ENCODE measurements at regions not wholly inside any gene's neighbourhood (a gene's known extent, or its start where the extent isn't known, plus 50 kb on each side); places are given as distances from the start of the nearest gene placed in this dataset.

DNA sequence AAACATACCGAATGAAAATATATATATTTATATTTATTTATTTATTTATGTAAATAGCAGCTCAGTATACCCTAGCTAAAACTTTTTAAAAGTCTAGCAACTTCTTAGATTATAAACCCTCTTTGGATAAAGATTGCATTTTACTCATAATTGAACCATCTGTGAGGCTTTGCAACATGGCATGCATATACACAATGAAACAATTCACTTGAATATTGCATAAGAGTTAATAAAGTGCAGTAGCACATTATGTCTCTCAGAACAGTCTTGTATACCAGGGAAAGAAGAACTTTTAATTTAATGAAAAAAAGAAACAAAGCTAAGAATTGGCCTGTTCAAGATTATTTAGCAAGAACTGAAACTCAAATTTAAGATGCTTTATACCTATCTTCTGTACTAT is 1363.9 kb upstream of the ADGRL2 start:
- H3K27ac ChIP-seq (ENCODE audit: low read depth, low read length) = no peak overlapping the region
- H3K36me3 ChIP-seq (ENCODE audit: control insufficient read depth in 5 of 5, insufficient read depth in 5 of 5, low read length in 5 of 5) = no peaks in the 10 kb centered on the region
- peaks cover 0 to 6% (median 0%) of the 10 kb centered on the region in 5 donors for H3K9me3 ChIP-seq (ENCODE audit: control insufficient read depth in 5 of 5, low read length in 5 of 5)
- H3K27me3 ChIP-seq (ENCODE audit: control insufficient read depth in 5 of 5, insufficient read depth in 4 of 5, low read length in 5 of 5) = no peaks in the 10 kb centered on the region
- H3K4me1 ChIP-seq (ENCODE audit: control insufficient read depth in 5 of 5, insufficient read depth in 5 of 5, low read length in 5 of 5) = no peaks in the 10 kb centered on the region
- no peak overlapping the region for H3K4me3 ChIP-seq (ENCODE audit: low read depth in 1 of 5, low read length in 5 of 5)
- H3K9ac ChIP-seq (ENCODE audit: low read length in 5 of 5) = no peak overlapping the region

DNA sequence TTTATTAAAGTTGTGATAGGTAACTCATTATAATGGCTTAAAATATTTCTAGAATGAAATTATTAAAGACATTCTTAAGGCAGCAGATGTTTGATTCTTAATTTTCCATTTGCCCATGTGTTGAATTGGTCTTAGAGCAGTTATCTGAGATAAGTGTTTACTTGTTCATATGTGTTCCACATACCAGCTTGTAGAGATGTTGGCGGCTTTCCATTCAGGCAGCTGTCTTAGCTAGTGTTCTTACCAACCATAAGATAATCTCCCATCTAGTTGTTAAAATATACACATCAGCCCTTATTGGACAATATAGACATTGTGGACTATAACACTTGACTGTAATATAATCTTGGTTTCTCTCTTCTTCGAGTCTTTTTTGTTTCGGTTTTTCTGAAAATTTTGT is 1372.9 kb upstream of the ADGRL2 start:
- no peaks in the 10 kb centered on the region for H3K27me3 ChIP-seq (ENCODE audit: control insufficient read depth in 5 of 5, insufficient read depth in 4 of 5, low read length in 5 of 5)
- no peak overlapping the region for H3K27ac ChIP-seq (ENCODE audit: low read depth, low read length)
- no peak overlapping the region for H3K9ac ChIP-seq (ENCODE audit: low read length in 5 of 5)
- no peaks in the 10 kb centered on the region for H3K36me3 ChIP-seq (ENCODE audit: control insufficient read depth in 5 of 5, insufficient read depth in 5 of 5, low read length in 5 of 5)
- H3K4me1 ChIP-seq (ENCODE audit: control insufficient read depth in 5 of 5, insufficient read depth in 5 of 5, low read length in 5 of 5) = no peaks in the 10 kb centered on the region
- no peaks in the 10 kb centered on the region for H3K9me3 ChIP-seq (ENCODE audit: control insufficient read depth in 5 of 5, low read length in 5 of 5)
- H3K4me3 ChIP-seq (ENCODE audit: low read depth in 1 of 5, low read length in 5 of 5) = no peak overlapping the region

DNA sequence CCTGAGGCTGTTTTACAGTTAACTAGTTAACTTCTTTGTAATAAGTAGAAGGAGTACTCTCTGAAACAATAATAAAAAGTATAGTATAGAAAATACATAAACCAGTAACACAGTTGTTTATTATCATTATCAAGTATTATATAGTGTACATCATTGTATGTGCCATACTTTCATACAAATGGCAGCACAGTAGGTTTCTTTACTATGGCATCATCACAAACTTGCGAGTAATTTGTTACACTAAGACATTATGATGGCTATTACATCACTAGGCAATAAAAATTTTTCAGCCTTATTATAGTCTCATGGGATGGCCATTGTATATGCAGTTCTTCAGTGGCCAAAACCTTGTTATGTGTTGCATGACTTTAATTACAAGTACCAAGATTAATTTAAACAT is 1376.5 kb upstream of the ADGRL2 start:
- no peaks in the 10 kb centered on the region for H3K9me3 ChIP-seq (ENCODE audit: control insufficient read depth in 5 of 5, low read length in 5 of 5)

DNA sequence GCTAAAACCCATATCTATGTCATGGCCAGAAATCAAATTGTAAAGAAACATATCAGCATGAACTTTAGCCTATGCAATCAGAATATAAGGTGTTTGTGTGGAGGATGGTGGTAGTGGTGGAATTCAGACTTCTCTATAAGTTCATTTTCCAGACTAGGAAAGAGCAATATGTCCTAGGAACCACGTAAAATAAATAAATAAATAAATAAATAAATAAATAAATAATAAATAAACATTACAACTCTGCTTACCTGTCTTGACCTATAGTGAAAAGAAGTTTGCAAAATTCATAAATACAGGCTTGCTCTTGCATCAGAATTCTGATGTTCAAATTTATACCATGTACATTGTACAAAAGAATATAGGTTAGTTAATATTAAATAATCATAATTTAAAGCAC is 1382.6 kb upstream of the ADGRL2 start:
- Histone ChIP-seq H3K27me3 (ENCODE audit: control insufficient read depth in 5 of 5, insufficient read depth in 4 of 5, low read length in 5 of 5) (no peaks in the 10 kb centered on the region), H3K4me1 (ENCODE audit: control insufficient read depth in 5 of 5, insufficient read depth in 5 of 5, low read length in 5 of 5) (no peaks in the 10 kb centered on the region), H3K9ac (ENCODE audit: low read length in 5 of 5) (no peak overlapping the region), H3K27ac (ENCODE audit: low read depth, low read length) (no peak overlapping the region), H3K4me3 (ENCODE audit: low read depth in 1 of 5, low read length in 5 of 5) (no peak overlapping the region), H3K9me3 (ENCODE audit: control insufficient read depth in 5 of 5, low read length in 5 of 5) (no peaks in the 10 kb centered on the region), H3K36me3 (ENCODE audit: control insufficient read depth in 5 of 5, insufficient read depth in 5 of 5, low read length in 5 of 5) (no peaks in the 10 kb centered on the region)

More for the DNA sequence above, 1376.5 kb upstream of the ADGRL2 start:
- no peak overlapping the region for H3K9ac ChIP-seq (ENCODE audit: low read length in 5 of 5)
- no peak overlapping the region for H3K4me3 ChIP-seq (ENCODE audit: low read depth in 1 of 5, low read length in 5 of 5)
- H3K27me3 ChIP-seq (ENCODE audit: control insufficient read depth in 5 of 5, insufficient read depth in 4 of 5, low read length in 5 of 5) = no peaks in the 10 kb centered on the region
- H3K27ac ChIP-seq (ENCODE audit: low read depth, low read length) = no peak overlapping the region
- H3K4me1 ChIP-seq (ENCODE audit: control insufficient read depth in 5 of 5, insufficient read depth in 5 of 5, low read length in 5 of 5) = no peaks in the 10 kb centered on the region
- H3K36me3 ChIP-seq (ENCODE audit: control insufficient read depth in 5 of 5, insufficient read depth in 5 of 5, low read length in 5 of 5) = no peaks in the 10 kb centered on the region

DNA sequence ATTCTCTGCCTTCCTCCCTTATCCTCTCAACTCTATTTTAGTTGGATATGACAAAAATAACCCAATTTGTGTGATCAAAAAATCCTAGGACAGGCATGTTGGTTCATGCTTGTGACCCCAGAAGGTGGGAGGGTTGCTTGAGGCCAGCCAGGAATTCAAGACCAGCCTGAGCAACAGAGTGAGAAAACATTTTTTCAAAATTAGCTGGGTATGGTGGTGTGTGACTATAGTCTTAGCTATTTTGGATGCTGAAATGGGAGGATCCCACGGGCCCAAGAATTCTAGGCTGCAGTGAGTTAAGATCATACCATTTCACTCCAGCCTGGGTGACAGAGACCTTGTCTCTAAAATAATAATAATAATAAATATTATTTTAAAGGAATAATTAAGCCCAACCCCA is 1383.1 kb upstream of the ADGRL2 start:
- no peak overlapping the region for H3K4me3 ChIP-seq (ENCODE audit: low read depth in 1 of 5, low read length in 5 of 5)
- H3K27ac ChIP-seq (ENCODE audit: low read depth, low read length) = no peak overlapping the region
- H3K9me3 ChIP-seq (ENCODE audit: control insufficient read depth in 5 of 5, low read length in 5 of 5) = no peaks in the 10 kb centered on the region
- no peaks in the 10 kb centered on the region for H3K4me1 ChIP-seq (ENCODE audit: control insufficient read depth in 5 of 5, insufficient read depth in 5 of 5, low read length in 5 of 5)
- H3K27me3 ChIP-seq (ENCODE audit: control insufficient read depth in 5 of 5, insufficient read depth in 4 of 5, low read length in 5 of 5) = no peaks in the 10 kb centered on the region
- no peaks in the 10 kb centered on the region for H3K36me3 ChIP-seq (ENCODE audit: control insufficient read depth in 5 of 5, insufficient read depth in 5 of 5, low read length in 5 of 5)
- H3K9ac ChIP-seq (ENCODE audit: low read length in 5 of 5) = no peak overlapping the region

DNA sequence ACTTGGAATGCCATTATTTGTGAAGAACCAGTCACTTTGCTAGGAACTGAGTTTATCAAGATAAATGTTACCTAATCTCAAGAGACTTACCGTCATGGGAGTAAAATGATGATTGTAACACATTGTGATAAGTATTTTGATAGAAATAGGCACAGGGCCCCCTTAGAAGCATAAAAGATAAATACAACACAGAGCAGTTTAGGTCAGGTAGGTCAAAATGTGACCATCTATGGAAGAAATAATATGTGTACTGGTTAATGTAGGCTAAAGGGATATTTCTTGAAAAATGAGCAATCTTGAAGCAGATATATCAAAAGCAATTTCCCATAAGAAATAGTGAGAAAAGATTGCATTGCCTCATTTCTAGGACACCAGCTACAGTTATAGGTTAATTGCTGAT is 1386.8 kb upstream of the ADGRL2 start:
- Histone ChIP-seq H3K36me3 (ENCODE audit: control insufficient read depth in 5 of 5, insufficient read depth in 5 of 5, low read length in 5 of 5) (no peaks in the 10 kb centered on the region), H3K4me3 (ENCODE audit: low read depth in 1 of 5, low read length in 5 of 5) (no peak overlapping the region), H3K9me3 (ENCODE audit: control insufficient read depth in 5 of 5, low read length in 5 of 5) (no peaks in the 10 kb centered on the region), H3K27ac (ENCODE audit: low read depth, low read length) (no peak overlapping the region), H3K27me3 (ENCODE audit: control insufficient read depth in 5 of 5, insufficient read depth in 4 of 5, low read length in 5 of 5) (no peaks in the 10 kb centered on the region), H3K9ac (ENCODE audit: low read length in 5 of 5) (no peak overlapping the region), H3K4me1 (ENCODE audit: control insufficient read depth in 5 of 5, insufficient read depth in 5 of 5, low read length in 5 of 5) (no peaks in the 10 kb centered on the region)

DNA sequence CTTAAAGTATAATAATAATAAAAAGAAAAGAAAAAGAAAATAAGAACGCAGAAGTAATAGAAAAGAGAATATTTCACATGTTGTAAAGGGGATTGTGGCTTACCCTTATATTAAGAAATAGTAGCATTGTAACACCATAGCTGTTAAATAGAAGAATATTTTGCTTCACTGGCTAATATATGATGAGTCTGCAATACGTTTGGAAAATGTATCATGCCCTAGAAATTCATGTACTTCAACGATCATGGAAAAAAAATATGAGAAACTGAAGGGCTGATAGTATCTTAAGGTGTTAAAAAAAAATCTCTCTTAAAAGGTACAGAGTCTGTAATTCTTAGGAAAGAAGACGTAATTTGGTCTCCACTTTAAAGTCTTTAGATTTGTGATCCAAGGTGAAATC is 1390.5 kb upstream of the ADGRL2 start:
- Histone ChIP-seq H3K27ac (ENCODE audit: low read depth, low read length) (no peak overlapping the region), H3K36me3 (ENCODE audit: control insufficient read depth in 5 of 5, insufficient read depth in 5 of 5, low read length in 5 of 5) (no peaks in the 10 kb centered on the region), H3K4me1 (ENCODE audit: control insufficient read depth in 5 of 5, insufficient read depth in 5 of 5, low read length in 5 of 5) (no peaks in the 10 kb centered on the region), H3K27me3 (ENCODE audit: control insufficient read depth in 5 of 5, insufficient read depth in 4 of 5, low read length in 5 of 5) (no peaks in the 10 kb centered on the region), H3K4me3 (ENCODE audit: low read depth in 1 of 5, low read length in 5 of 5) (no peak overlapping the region), H3K9ac (ENCODE audit: low read length in 5 of 5) (no peak overlapping the region), H3K9me3 (ENCODE audit: control insufficient read depth in 5 of 5, low read length in 5 of 5) (no peaks in the 10 kb centered on the region)

DNA sequence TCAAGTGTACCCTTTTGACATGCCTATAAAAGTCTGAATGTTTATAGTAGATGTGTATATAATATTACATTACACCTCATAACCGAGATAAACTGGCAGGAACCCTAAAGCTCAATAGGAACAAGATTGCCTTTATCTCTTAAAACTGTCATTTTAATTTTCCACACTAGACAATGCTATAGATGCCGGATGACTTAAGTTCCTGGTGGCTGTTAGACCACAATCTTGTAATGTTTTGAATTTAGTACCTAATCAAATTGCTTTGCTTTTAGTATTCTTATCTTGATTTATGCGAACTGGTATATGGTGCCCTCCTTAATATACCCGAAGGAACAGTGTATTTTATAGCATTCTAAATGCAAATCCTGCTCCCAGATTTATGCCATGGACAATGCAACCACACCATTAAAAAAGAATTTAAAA is 1397.0 kb upstream of the ADGRL4 start:
- H3K9me3 ChIP-seq (ENCODE audit: control insufficient read depth in 5 of 5, low read length in 5 of 5) = peaks cover 0 to 3% (median 0%) of the 10 kb centered on the region in 5 donors
- H3K4me3 ChIP-seq (ENCODE audit: low read depth in 1 of 5, low read length in 5 of 5) = no peak overlapping the region
- no peak overlapping the region for H3K27ac ChIP-seq (ENCODE audit: low read depth, low read length)
- no peak overlapping the region for H3K9ac ChIP-seq (ENCODE audit: low read length in 5 of 5)
- H3K27me3 ChIP-seq (ENCODE audit: control insufficient read depth in 5 of 5, insufficient read depth in 4 of 5, low read length in 5 of 5) = no peaks in the 10 kb centered on the region
- H3K4me1 ChIP-seq (ENCODE audit: control insufficient read depth in 5 of 5, insufficient read depth in 5 of 5, low read length in 5 of 5) = no peaks in the 10 kb centered on the region
- H3K36me3 ChIP-seq (ENCODE audit: control insufficient read depth in 5 of 5, insufficient read depth in 5 of 5, low read length in 5 of 5) = no peaks in the 10 kb centered on the region

DNA sequence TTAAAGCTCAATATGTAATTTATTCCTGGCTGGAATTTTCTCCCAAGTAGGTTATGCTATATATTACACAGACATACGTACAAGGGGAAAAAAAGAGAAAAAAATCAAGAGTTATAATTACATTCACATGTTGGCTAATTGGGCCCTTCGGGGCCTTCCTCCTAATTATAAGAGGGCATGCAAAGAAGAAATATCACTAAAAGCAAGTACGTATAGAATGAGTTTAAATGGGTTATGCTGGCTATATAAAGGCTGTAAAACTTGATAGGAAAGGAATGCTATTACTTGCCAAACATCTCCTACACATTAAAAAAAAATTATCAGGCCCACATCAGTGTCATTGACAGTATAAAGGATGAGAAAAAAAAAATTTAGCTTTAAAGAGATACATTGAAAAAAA is 1396.1 kb upstream of the ADGRL4 start:
- Histone ChIP-seq H3K27me3 (ENCODE audit: control insufficient read depth in 5 of 5, insufficient read depth in 4 of 5, low read length in 5 of 5) (no peaks in the 10 kb centered on the region), H3K27ac (ENCODE audit: low read depth, low read length) (no peak overlapping the region), H3K4me1 (ENCODE audit: control insufficient read depth in 5 of 5, insufficient read depth in 5 of 5, low read length in 5 of 5) (no peaks in the 10 kb centered on the region), H3K4me3 (ENCODE audit: low read depth in 1 of 5, low read length in 5 of 5) (no peak overlapping the region), H3K36me3 (ENCODE audit: control insufficient read depth in 5 of 5, insufficient read depth in 5 of 5, low read length in 5 of 5) (no peaks in the 10 kb centered on the region), H3K9me3 (ENCODE audit: control insufficient read depth in 5 of 5, low read length in 5 of 5) (peaks cover 0 to 3% (median 0%) of the 10 kb centered on the region in 5 donors), H3K9ac (ENCODE audit: low read length in 5 of 5) (no peak overlapping the region)

DNA sequence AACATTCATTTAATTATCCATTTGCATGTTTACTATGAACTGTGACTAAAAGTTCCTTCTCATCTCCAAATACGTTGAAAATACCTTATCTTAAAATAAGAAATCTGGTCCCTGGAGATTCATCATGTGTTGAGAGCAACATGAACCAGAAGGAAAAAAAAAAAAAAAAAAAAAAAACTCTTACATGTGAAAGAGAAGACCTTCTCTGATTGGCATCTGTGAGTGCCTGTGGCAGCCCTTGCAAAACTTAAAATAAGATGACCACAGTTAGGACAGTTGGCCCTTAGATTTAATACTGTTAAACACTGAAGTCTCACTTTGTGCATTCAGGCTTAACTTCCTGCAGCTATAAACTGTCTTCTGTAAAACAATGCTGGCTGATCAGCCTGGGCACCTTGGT is 1395.2 kb upstream of the ADGRL4 start:
- peaks cover 0 to 3% (median 0%) of the 10 kb centered on the region in 5 donors for H3K9me3 ChIP-seq (ENCODE audit: control insufficient read depth in 5 of 5, low read length in 5 of 5)
- no peaks in the 10 kb centered on the region for H3K4me1 ChIP-seq (ENCODE audit: control insufficient read depth in 5 of 5, insufficient read depth in 5 of 5, low read length in 5 of 5)
- no peak overlapping the region for H3K27ac ChIP-seq (ENCODE audit: low read depth, low read length)
- no peak overlapping the region for H3K9ac ChIP-seq (ENCODE audit: low read length in 5 of 5)
- no peak overlapping the region for H3K4me3 ChIP-seq (ENCODE audit: low read depth in 1 of 5, low read length in 5 of 5)
- no peaks in the 10 kb centered on the region for H3K36me3 ChIP-seq (ENCODE audit: control insufficient read depth in 5 of 5, insufficient read depth in 5 of 5, low read length in 5 of 5)
- H3K27me3 ChIP-seq (ENCODE audit: control insufficient read depth in 5 of 5, insufficient read depth in 4 of 5, low read length in 5 of 5) = no peaks in the 10 kb centered on the region

DNA sequence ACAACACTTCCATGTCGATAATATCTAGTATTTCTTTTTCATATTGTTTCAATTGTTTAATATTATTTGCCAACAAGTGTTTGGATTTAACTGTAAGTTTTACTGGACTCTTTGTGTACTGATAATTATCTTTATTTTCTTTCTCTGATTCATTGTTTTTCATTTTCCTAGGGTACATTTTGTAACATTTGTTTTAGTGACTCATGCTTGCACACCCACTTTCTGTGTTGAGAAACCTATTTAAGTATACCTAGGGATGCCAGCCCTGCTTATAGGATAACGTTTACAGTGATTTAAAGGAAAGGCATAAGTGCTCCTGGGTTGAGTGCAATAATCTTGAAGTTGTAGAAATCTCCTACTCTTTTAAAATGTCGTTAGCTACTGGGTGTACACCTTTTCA is 1386.0 kb upstream of the ADGRL4 start:
- H3K27me3 ChIP-seq (ENCODE audit: control insufficient read depth in 5 of 5, insufficient read depth in 4 of 5, low read length in 5 of 5) = no peaks in the 10 kb centered on the region
- no peak overlapping the region for H3K9ac ChIP-seq (ENCODE audit: low read length in 5 of 5)
- H3K4me3 ChIP-seq (ENCODE audit: low read depth in 1 of 5, low read length in 5 of 5) = no peak overlapping the region
- H3K9me3 ChIP-seq (ENCODE audit: control insufficient read depth in 5 of 5, low read length in 5 of 5) = peaks cover 0 to 7% (median 2%) of the 10 kb centered on the region in 5 donors
- no peaks in the 10 kb centered on the region for H3K36me3 ChIP-seq (ENCODE audit: control insufficient read depth in 5 of 5, insufficient read depth in 5 of 5, low read length in 5 of 5)
- no peak overlapping the region for H3K27ac ChIP-seq (ENCODE audit: low read depth, low read length)
- H3K4me1 ChIP-seq (ENCODE audit: control insufficient read depth in 5 of 5, insufficient read depth in 5 of 5, low read length in 5 of 5) = no peaks in the 10 kb centered on the region
